C4-2B (cell line): ENCODE measurements at regions not wholly inside any gene's neighbourhood (a gene's known extent, or its start where the extent isn't known, plus 50 kb on each side); places are given as distances from the start of the nearest gene placed in this dataset.

Experiments used
- H3K27ac ChIP-seq: fragments of 450-650 bp; 2 replicates; pipeline ENCODE4 v1.5.1; 2017
- CTCF ChIP-seq: fragments of 450-650 bp; conservative IDR thresholded peaks from 2 replicates; pipeline ENCODE4 v1.5.1; 2017; ENCODE audit warnings: mild to moderate bottlenecking
- ZFX ChIP-seq: fragments of 450-650 bp; IDR thresholded peaks from 2 replicates; pipeline ENCODE4 v1.6.1; 2017

DNA sequence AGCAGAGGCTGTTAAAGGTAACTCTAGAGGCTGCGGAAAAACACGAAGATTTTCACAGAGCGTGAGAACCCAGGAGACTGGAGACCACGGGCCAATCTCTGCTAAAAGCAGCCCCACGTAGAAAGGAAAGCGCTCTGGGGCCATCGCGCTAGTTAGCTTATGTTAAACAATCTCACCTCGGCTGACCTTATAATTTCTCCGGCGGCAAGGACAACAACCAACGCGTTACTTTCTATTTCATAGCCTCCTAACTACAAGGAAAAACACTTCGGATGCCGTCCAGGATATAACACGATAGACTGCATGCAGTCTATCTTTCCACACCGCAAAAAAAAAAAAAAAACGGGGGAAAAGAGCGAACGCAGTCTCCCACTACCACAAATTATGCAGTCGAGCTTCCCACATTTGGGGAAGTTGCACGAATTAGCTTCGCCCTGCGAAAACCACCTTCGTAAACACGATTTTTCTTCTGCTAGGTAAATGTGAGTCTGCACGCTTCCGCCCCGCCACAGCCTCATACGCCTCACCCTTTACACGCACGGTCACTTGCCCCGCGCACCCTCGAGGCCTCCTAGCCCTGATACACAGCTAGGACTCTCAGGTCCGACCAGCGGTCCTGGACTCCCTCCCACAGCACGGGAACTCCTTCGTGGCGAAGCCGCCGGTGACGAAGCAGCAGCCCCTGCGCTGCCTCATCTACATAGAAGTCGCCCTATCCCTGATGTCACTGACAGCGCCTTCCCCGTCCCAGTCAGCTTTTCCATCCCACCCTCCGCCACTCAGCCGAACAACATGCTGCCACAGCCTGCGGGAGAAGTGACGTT, 87.8 kb downstream of the PRKAB2 start:
- TF ChIP-seq ZFX = no peak
- no peak for TF ChIP-seq CTCF
- peak overlapping the region; percentile 88 for H3K27ac ChIP-seq

- peak overlapping the region; percentile 88 for H3K27ac ChIP-seq
- TF ChIP-seq CTCF (no peak), ZFX (no peak)
Measured at GRCh38 chr1:147083919-147084272, 88.4 kb downstream of the PRKAB2 start.

- H3K27ac ChIP-seq = no peak overlapping the region
- TF ChIP-seq CTCF (no peak), ZFX (no peak)
Measured at GRCh38 chr1:147080671-147081394, 91.4 kb downstream of the PRKAB2 start.

DNA sequence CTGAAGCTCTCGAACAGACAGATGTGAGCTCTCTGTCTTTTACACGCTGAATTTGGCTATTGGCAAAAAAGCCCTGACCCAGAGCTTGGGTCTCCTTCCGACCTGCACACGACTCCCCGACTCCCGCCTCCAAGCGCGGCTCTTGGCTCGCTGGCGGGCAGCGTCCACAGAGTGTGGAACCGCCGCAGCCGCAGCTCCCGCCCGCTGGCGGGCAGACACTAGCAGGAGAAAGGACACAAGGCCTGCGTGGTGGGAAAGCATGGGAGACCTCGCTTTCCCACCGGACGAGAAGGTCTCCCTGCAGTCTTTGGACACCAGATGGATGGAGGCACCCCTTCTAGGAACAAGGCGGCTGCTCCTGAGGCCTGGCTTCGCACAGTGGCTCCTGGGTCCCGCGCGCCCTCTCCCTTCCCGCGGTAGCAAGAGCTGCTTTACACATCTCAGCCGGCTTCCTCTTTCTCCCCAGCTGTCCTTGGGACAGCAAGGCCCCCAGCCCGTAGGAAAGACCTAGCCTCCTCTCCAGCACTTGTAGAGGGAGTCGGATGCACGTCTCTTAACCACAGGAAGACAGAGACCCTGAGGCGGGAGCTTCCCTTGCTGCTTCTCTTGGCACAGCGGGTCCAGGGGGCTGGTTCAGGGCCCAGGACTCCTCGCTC, 92.1 kb downstream of the PRKAB2 start:
- TF ChIP-seq CTCF (no peak), ZFX (no peak)
- H3K27ac ChIP-seq = no peak overlapping the region

- TF ChIP-seq ZFX (no peak), CTCF (no peak)
- no peak overlapping the region for H3K27ac ChIP-seq
Measured at GRCh38 chr1:147079400-147080005, 92.8 kb downstream of the PRKAB2 start.

DNA sequence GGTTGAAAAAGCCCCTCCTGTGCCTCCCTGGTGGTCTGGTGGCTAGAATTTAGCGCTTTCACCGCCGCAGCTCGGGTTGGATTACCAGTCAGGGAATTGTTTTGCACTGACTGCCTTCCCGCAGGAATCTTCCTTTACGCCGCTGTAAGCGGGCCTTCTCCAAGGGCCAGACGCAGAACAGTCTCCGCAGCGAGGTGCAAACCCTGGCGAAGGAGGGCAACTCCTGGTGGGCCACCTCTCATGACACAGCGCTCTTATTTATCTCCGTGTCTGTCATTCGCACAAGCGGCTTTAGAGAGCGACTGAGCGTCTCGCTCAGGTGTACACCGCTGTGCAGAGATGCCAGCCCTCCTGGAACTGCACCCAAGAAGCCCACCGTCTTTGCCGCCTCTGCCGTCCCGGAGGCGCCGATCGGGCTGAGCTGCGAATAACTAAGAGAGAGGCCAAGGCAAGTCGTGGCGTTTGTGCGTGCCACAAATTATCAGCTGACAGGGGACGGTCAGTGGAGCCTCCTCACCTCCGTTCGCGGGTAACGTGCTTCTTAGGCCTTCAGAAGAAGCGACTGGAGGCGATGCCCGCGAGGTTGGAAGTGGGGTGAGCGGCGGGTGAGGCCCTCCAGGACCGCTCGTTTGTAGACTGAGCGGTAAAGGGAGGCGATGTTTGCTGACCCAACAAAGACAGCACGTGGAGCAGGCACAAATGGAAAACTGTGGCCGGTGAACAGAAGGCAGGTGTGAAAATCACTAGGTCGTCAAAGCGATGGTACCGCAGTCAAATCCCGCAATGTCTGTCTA, 93.5 kb downstream of the PRKAB2 start:
- TF ChIP-seq ZFX (no peak), CTCF (no peak)

More for the DNA sequence above, 93.5 kb downstream of the PRKAB2 start:
- H3K27ac ChIP-seq = no peak overlapping the region
